ENCODE measurements at regions not wholly inside any gene's neighbourhood (a gene's known extent, or its start where the extent isn't known, plus 50 kb on each side); places are given as distances from the start of the nearest gene placed in this dataset.

GRCh38 chr15:67922106-67922675 lies 82.3 kb upstream of the RNU6-1 start:
- Histone ChIP-seq H3K9ac (ENCODE audit: low read length) (no peak overlapping the region), H2AFZ (ENCODE audit: low read depth, low read length, severe bottlenecking) (no peak overlapping the region), H4K20me1 (ENCODE audit: low read depth, low read length) (no peaks in the 10 kb centered on the region), H3K9me2 (replicated peaks; ENCODE audit: insufficient read depth, low read length) (no peaks in the 10 kb centered on the region), H3F3A (ENCODE audit: insufficient read depth) (no peaks in the 10 kb centered on the region), H3K36me3 (ENCODE audit: low read length) (no peaks in the 10 kb centered on the region), H3K27me3 (ENCODE audit: low read length) (no peaks in the 10 kb centered on the region), H3K27ac (ENCODE audit: low read depth, low read length) (no peak overlapping the region), H3K79me2 (ENCODE audit: insufficient read depth, low read length) (no peaks in the 10 kb centered on the region), H3K4me2 (ENCODE audit: low read depth, low read length, poor library complexity, severe bottlenecking) (no peak overlapping the region), H3K9me3 (ENCODE audit: insufficient read depth, low read length) (peaks cover 13% of the 10 kb centered on the region; the same call in 1 of the 2 replicates), H3K4me3 (ENCODE audit: insufficient read depth, low read length, poor library complexity, severe bottlenecking) (no peak overlapping the region)
- TF ChIP-seq EZH2phosphoT487 (conservative IDR thresholded peaks at IDR 0.05; ENCODE audit: low read length) (no peak), CTCF (IDR thresholded peaks at IDR 0.05; ENCODE audit: insufficient read depth, low read length, poor library complexity, severe bottlenecking) (no peak)

- Histone ChIP-seq H3K4me3 (ENCODE audit: insufficient read depth, low read length, poor library complexity, severe bottlenecking) (no peak overlapping the region), H3K9ac (ENCODE audit: low read length) (no peak overlapping the region), H3K79me2 (ENCODE audit: insufficient read depth, low read length) (no peaks in the 10 kb centered on the region), H3K9me3 (ENCODE audit: insufficient read depth, low read length) (peaks cover 8% of the 10 kb centered on the region; the same call in 1 of the 2 replicates), H3K9me2 (replicated peaks; ENCODE audit: insufficient read depth, low read length) (no peaks in the 10 kb centered on the region), H3K4me2 (ENCODE audit: low read depth, low read length, poor library complexity, severe bottlenecking) (no peak overlapping the region), H3K27ac (ENCODE audit: low read depth, low read length) (no peak overlapping the region), H2AFZ (ENCODE audit: low read depth, low read length, severe bottlenecking) (no peak overlapping the region), H4K20me1 (ENCODE audit: low read depth, low read length) (no peaks in the 10 kb centered on the region), H3K27me3 (ENCODE audit: low read length) (no peaks in the 10 kb centered on the region), H3K36me3 (ENCODE audit: low read length) (no peaks in the 10 kb centered on the region), H3F3A (ENCODE audit: insufficient read depth) (no peaks in the 10 kb centered on the region)
- TF ChIP-seq EZH2phosphoT487 (conservative IDR thresholded peaks at IDR 0.05; ENCODE audit: low read length): no peak
- no peak for TF ChIP-seq CTCF (IDR thresholded peaks at IDR 0.05; ENCODE audit: insufficient read depth, low read length, poor library complexity, severe bottlenecking)
These were observed 83.4 kb upstream of the RNU6-1 start for GRCh38 chr15:67922971-67923945.

GRCh38 chr15:67924359-67924974 lies 84.6 kb upstream of the RNU6-1 start:
- Histone ChIP-seq H3K79me2 (ENCODE audit: insufficient read depth, low read length) (no peaks in the 10 kb centered on the region), H3K9ac (ENCODE audit: low read length) (no peak overlapping the region), H3K4me2 (ENCODE audit: low read depth, low read length, poor library complexity, severe bottlenecking) (no peak overlapping the region), H3F3A (ENCODE audit: insufficient read depth) (no peaks in the 10 kb centered on the region), H3K9me2 (replicated peaks; ENCODE audit: insufficient read depth, low read length) (no peaks in the 10 kb centered on the region), H3K36me3 (ENCODE audit: low read length) (no peaks in the 10 kb centered on the region), H3K4me3 (ENCODE audit: insufficient read depth, low read length, poor library complexity, severe bottlenecking) (no peak overlapping the region), H3K27ac (ENCODE audit: low read depth, low read length) (no peak overlapping the region), H4K20me1 (ENCODE audit: low read depth, low read length) (no peaks in the 10 kb centered on the region), H3K27me3 (ENCODE audit: low read length) (no peaks in the 10 kb centered on the region), H3K9me3 (ENCODE audit: insufficient read depth, low read length) (no peaks in the 10 kb centered on the region), H2AFZ (ENCODE audit: low read depth, low read length, severe bottlenecking) (no peak overlapping the region)
- TF ChIP-seq CTCF (IDR thresholded peaks at IDR 0.05; ENCODE audit: insufficient read depth, low read length, poor library complexity, severe bottlenecking) (no peak), EZH2phosphoT487 (conservative IDR thresholded peaks at IDR 0.05; ENCODE audit: low read length) (no peak)

Measured in SU-DHL-6 (cell line).